WTC11 (cell line): ENCODE measurements at regions not wholly inside any gene's neighbourhood (a gene's known extent, or its start where the extent isn't known, plus 50 kb on each side); places are given as distances from the start of the nearest gene placed in this dataset.

Source experiments
- ATF1 ChIP-seq: sonication (generic); formaldehyde crosslinking; IDR thresholded peaks from 2 replicates; pipeline ENCODE4 v1.8.1; 2023; ENCODE audit warnings: mild to moderate bottlenecking, moderate library complexity, missing genetic modification reagents
- CREB1 ChIP-seq: sonication (generic); formaldehyde crosslinking; IDR thresholded peaks from 2 replicates; pipeline ENCODE4 v1.8.0; 2023; ENCODE audit warnings: mild to moderate bottlenecking, missing genetic modification reagents
- CTCF ChIP-seq: fragments of 200-600 bp; IDR thresholded peaks from 2 replicates; pipeline ENCODE4 v1.8.0; 2022; ENCODE audit warnings: antibody characterized with exemption
- ETV6 ChIP-seq: sonication (generic); formaldehyde crosslinking; IDR thresholded peaks from 2 replicates; pipeline ENCODE4 v1.8.1; 2022; ENCODE audit warnings: mild to moderate bottlenecking, missing genetic modification reagents
- FOXK1 ChIP-seq: sonication (generic); formaldehyde crosslinking; IDR thresholded peaks from 2 replicates; pipeline ENCODE4 v1.8.0; 2022; ENCODE audit warnings: mild to moderate bottlenecking, moderate library complexity, missing genetic modification reagents
- NR2C2 ChIP-seq: sonication (generic); formaldehyde crosslinking; IDR thresholded peaks from 2 replicates; pipeline ENCODE4 v1.8.0; 2022; ENCODE audit warnings: mild to moderate bottlenecking, missing genetic modification reagents
- PRDM15 ChIP-seq: sonication (generic); formaldehyde crosslinking; IDR thresholded peaks from 2 replicates; pipeline ENCODE4 v1.8.0; 2022; ENCODE audit warnings: missing genetic modification reagents
- ZNF396 ChIP-seq: fragments of 250-450 bp; sonication (Bioruptor Pico); IDR thresholded peaks from 2 replicates; pipeline ENCODE4 v1.8.0; 2021; ENCODE audit warnings: mild to moderate bottlenecking, moderate library complexity, borderline replicate concordance

- TF ChIP-seq FOXK1 (CRISPR knock-in tag), result no peak
- no peak for TF ChIP-seq PRDM15 (CRISPR knock-in tag)
- TF ChIP-seq NR2C2, result no peak
- no peak for TF ChIP-seq CTCF
- no peak for TF ChIP-seq ATF1 (CRISPR knock-in tag)
- no peak for TF ChIP-seq CREB1 (CRISPR knock-in tag)
- no peak for TF ChIP-seq ETV6 (CRISPR knock-in tag)
- no peak for TF ChIP-seq ZNF396 (CRISPR knock-in tag)
Observed at GRCh38 chr9:7407246-7407645, 392.3 kb downstream of the DMAC1 start.
